ENCODE measurements at regions not wholly inside any gene's neighbourhood (a gene's known extent, or its start where the extent isn't known, plus 50 kb on each side); places are given as distances from the start of the nearest gene placed in this dataset.
"Not testable (repeated sequence)": the region's sequence is repeated elsewhere in the genome, so short reads cannot be mapped to it uniquely, and the experiment has no call there.

DNA sequence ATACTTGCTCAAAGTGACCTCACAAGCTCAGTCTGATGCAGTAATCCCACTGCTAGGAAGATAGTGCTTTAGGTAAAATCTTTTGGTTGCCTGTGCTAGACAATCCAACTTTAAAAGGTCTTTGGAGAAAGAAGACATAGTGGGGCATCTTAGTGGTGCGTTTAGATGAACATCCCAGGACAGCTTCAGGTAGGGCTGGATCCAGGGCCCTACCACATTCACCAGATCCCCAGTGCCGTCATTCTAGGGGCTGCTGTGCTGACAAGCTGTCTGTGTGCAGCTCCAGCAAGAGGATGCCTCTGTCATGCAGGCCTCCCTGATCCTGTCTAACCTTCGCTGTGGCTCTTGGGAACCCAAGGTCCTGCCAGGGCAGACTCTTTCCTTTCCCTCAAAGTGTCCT lies 100.7 kb upstream of the EIF5 start:
- Mint-ChIP-seq H3K4me1 (ENCODE audit: low read depth) (peaks cover 7% of the 10 kb centered on the region), H3K4me3 (ENCODE audit: unreplicated experiment) (no peak overlapping the region), H3K27me3 (ENCODE audit: low read depth) (no peaks in the 10 kb centered on the region), H3K9me3 (ENCODE audit: low read depth) (peaks cover 10% of the 10 kb centered on the region), H3K27ac (ENCODE audit: unreplicated experiment) (no peak overlapping the region), H3K36me3 (ENCODE audit: low read depth) (peaks cover 3% of the 10 kb centered on the region)
- no peak for DNase-seq (ENCODE audit: low spot score)
- TF ChIP-seq, protein P1, sequence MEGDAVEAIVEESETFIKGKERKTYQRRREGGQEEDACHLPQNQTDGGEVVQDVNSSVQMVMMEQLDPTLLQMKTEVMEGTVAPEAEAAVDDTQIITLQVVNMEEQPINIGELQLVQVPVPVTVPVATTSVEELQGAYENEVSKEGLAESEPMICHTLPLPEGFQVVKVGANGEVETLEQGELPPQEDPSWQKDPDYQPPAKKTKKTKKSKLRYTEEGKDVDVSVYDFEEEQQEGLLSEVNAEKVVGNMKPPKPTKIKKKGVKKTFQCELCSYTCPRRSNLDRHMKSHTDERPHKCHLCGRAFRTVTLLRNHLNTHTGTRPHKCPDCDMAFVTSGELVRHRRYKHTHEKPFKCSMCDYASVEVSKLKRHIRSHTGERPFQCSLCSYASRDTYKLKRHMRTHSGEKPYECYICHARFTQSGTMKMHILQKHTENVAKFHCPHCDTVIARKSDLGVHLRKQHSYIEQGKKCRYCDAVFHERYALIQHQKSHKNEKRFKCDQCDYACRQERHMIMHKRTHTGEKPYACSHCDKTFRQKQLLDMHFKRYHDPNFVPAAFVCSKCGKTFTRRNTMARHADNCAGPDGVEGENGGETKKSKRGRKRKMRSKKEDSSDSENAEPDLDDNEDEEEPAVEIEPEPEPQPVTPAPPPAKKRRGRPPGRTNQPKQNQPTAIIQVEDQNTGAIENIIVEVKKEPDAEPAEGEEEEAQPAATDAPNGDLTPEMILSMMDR (IDR thresholded peaks at IDR 0.05): no peak

- H3K9me3 Mint-ChIP-seq (ENCODE audit: low read depth): peaks cover 19% of the 10 kb centered on the region
- not testable (repeated sequence) for H3K4me1 Mint-ChIP-seq (ENCODE audit: low read depth); H3K36me3 Mint-ChIP-seq (ENCODE audit: low read depth); H3K4me3 Mint-ChIP-seq (ENCODE audit: unreplicated experiment); H3K27ac Mint-ChIP-seq (ENCODE audit: unreplicated experiment); DNase-seq (ENCODE audit: low spot score); H3K27me3 Mint-ChIP-seq (ENCODE audit: low read depth)
Measured at GRCh38 chr14:103234826-103235225, 99.2 kb upstream of the EIF5 start.

GRCh38 chr14:103235506-103235905 lies 98.5 kb upstream of the EIF5 start:
- not testable (repeated sequence) for H3K36me3 Mint-ChIP-seq (ENCODE audit: low read depth); DNase-seq (ENCODE audit: low spot score); H3K4me3 Mint-ChIP-seq (ENCODE audit: unreplicated experiment); H3K27ac Mint-ChIP-seq (ENCODE audit: unreplicated experiment); H3K4me1 Mint-ChIP-seq (ENCODE audit: low read depth); H3K27me3 Mint-ChIP-seq (ENCODE audit: low read depth)
- H3K9me3 Mint-ChIP-seq (ENCODE audit: low read depth): peaks cover 19% of the 10 kb centered on the region

GRCh38 chr14:103239751-103240150 lies 94.3 kb upstream of the EIF5 start:
- peaks cover 11% of the 10 kb centered on the region for H3K4me1 Mint-ChIP-seq (ENCODE audit: low read depth)
- peaks cover 19% of the 10 kb centered on the region for H3K9me3 Mint-ChIP-seq (ENCODE audit: low read depth)
- peaks cover 5% of the 10 kb centered on the region for H3K36me3 Mint-ChIP-seq (ENCODE audit: low read depth)
- H3K27ac Mint-ChIP-seq (ENCODE audit: unreplicated experiment): no peak overlapping the region
- DNase-seq (ENCODE audit: low spot score): no peak
- TF ChIP-seq, protein P1 (IDR thresholded peaks at IDR 0.05): no peak
- peaks cover 8% of the 10 kb centered on the region for H3K27me3 Mint-ChIP-seq (ENCODE audit: low read depth)
- H3K4me3 Mint-ChIP-seq (ENCODE audit: unreplicated experiment): no peak overlapping the region

DNA sequence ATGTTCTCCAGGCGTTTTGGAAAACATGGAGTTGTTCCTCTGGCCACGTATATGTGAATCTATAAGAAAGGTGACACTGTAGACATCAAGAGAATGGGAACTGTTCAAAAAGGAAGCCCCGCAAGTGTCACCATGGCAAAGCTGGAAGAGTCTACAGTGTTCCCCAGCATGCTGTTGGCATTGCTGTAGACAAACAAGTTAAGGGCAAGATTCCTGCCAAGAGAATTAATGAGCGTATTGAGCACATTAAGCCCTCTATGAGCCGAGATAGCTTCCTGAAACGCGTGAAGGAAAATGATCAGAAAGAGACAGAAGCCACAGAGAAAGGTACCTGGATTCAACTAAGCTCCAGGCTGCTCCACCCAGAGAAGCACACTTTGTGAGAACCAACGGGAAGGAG lies 92.5 kb upstream of the EIF5 start:
- peaks cover 10% of the 10 kb centered on the region for H3K4me1 Mint-ChIP-seq (ENCODE audit: low read depth)
- H3K27me3 Mint-ChIP-seq (ENCODE audit: low read depth): peaks cover 8% of the 10 kb centered on the region
- peaks cover 5% of the 10 kb centered on the region for H3K36me3 Mint-ChIP-seq (ENCODE audit: low read depth)
- TF ChIP-seq, protein P1 (IDR thresholded peaks at IDR 0.05): no peak
- no peak overlapping the region for H3K27ac Mint-ChIP-seq (ENCODE audit: unreplicated experiment)
- DNase-seq (ENCODE audit: low spot score): no peak
- H3K9me3 Mint-ChIP-seq (ENCODE audit: low read depth): peaks cover 19% of the 10 kb centered on the region
- H3K4me3 Mint-ChIP-seq (ENCODE audit: unreplicated experiment): no peak overlapping the region

- Mint-ChIP-seq H3K36me3 (ENCODE audit: low read depth) (no peaks in the 10 kb centered on the region), H3K4me1 (ENCODE audit: low read depth) (peaks cover 10% of the 10 kb centered on the region), H3K27ac (ENCODE audit: unreplicated experiment) (peak overlapping the region; percentile 2), H3K27me3 (ENCODE audit: low read depth) (peaks cover 8% of the 10 kb centered on the region), H3K9me3 (ENCODE audit: low read depth) (peaks cover 4% of the 10 kb centered on the region), H3K4me3 (ENCODE audit: unreplicated experiment) (no peak overlapping the region)
- TF ChIP-seq, protein P1 (IDR thresholded peaks at IDR 0.05): no peak
- no peak for DNase-seq (ENCODE audit: low spot score)
Measured at GRCh38 chr14:103243764-103244737, 90.0 kb upstream of the EIF5 start.

- H3K36me3 Mint-ChIP-seq (ENCODE audit: low read depth); H3K27me3 Mint-ChIP-seq (ENCODE audit: low read depth); DNase-seq (ENCODE audit: low spot score); H3K4me1 Mint-ChIP-seq (ENCODE audit: low read depth); H3K9me3 Mint-ChIP-seq (ENCODE audit: low read depth); H3K27ac Mint-ChIP-seq (ENCODE audit: unreplicated experiment); H3K4me3 Mint-ChIP-seq (ENCODE audit: unreplicated experiment): not testable (repeated sequence)
Measured at GRCh38 chr14:103245624-103246031, 88.4 kb upstream of the EIF5 start.

All from chondrocyte (in vitro differentiated cells).